DOHH2 (cell line): ENCODE measurements at regions not wholly inside any gene's neighbourhood (a gene's known extent, or its start where the extent isn't known, plus 50 kb on each side); places are given as distances from the start of the nearest gene placed in this dataset.

Source experiments
- H3F3A ChIP-seq: fragments of 200-600 bp; sonication (generic), shearing (Covaris generic); 2 replicates; pipeline ENCODE4 v1.6.0; 2016; ENCODE audit warnings: antibody characterized with exemption, mild to moderate bottlenecking; ENCODE audit not compliant: control insufficient read depth, insufficient read depth
- H3K27ac ChIP-seq: fragments of 200-600 bp; sonication (generic); 2 replicates; pipeline ENCODE4 v1.5.1; 2014; ENCODE audit warnings: low read depth, mild to moderate bottlenecking, low read length, moderate library complexity
- H3K27me3 ChIP-seq: fragments of 200-600 bp; sonication (generic); 2 replicates; pipeline ENCODE4 v1.6.1; 2014; ENCODE audit warnings: mild to moderate bottlenecking, low read length, mixed read lengths; ENCODE audit not compliant: control insufficient read depth
- H3K36me3 ChIP-seq: fragments of 200-600 bp; sonication (generic); 2 replicates; pipeline ENCODE4 v1.6.1; 2014; ENCODE audit warnings: mild to moderate bottlenecking, low read length, moderate library complexity, mixed read lengths; ENCODE audit not compliant: control insufficient read depth
- H3K4me1 ChIP-seq: fragments of 200-600 bp; sonication (generic); 2 replicates; pipeline ENCODE4 v1.6.1; 2014; ENCODE audit warnings: mild to moderate bottlenecking, low read length, mixed read lengths; ENCODE audit not compliant: control insufficient read depth
- H3K4me2 ChIP-seq: fragments of 200-600 bp; sonication (generic); 2 replicates; pipeline ENCODE4 v1.6.0; 2014; ENCODE audit warnings: mild to moderate bottlenecking, low read length, moderate library complexity
- H3K4me3 ChIP-seq: fragments of 200-600 bp; sonication (generic); 2 replicates; pipeline ENCODE4 v1.5.1; 2014; ENCODE audit warnings: mild to moderate bottlenecking, low read length, mixed read lengths
- H3K79me2 ChIP-seq: fragments of 200-600 bp; sonication (generic); 2 replicates; pipeline ENCODE4 v1.6.1; 2014; ENCODE audit warnings: mild to moderate bottlenecking, low read length, mixed read lengths; ENCODE audit not compliant: control insufficient read depth
- H3K9me2 ChIP-seq: fragments of 200-600 bp; sonication (generic); replicated peaks from 2 replicates; pipeline ENCODE4 v1.6.1; 2014; ENCODE audit warnings: mild to moderate bottlenecking, low read length, mixed read lengths; ENCODE audit not compliant: control insufficient read depth
- H3K9me3 ChIP-seq: fragments of 200-600 bp; sonication (generic); 2 replicates; pipeline ENCODE4 v1.6.1; 2014; ENCODE audit warnings: antibody characterized with exemption, low read length, mixed read lengths; ENCODE audit not compliant: control insufficient read depth, insufficient read depth
- H4K20me1 ChIP-seq: fragments of 200-600 bp; sonication (generic); 2 replicates; pipeline ENCODE4 v1.6.0; 2014; ENCODE audit warnings: low read depth, mild to moderate bottlenecking, antibody characterized with exemption, low read length, moderate library complexity; ENCODE audit not compliant: control insufficient read depth, insufficient read depth
- EZH2phosphoT487 ChIP-seq: fragments of 200-600 bp; sonication (generic); IDR thresholded peaks from 2 replicates; pipeline ENCODE4 v1.6.1; 2017; ENCODE audit warnings: borderline replicate concordance, mild to moderate bottlenecking, antibody characterized with exemption, low read length, moderate library complexity, mixed read lengths
- TF ChIP-seq, protein P1 (sequence below): fragments of 200-600 bp; sonication (generic); IDR thresholded peaks from one replicate; pipeline ENCODE4 v1.5.1; 2014; ENCODE audit warnings: antibody characterized with exemption, mild to moderate bottlenecking, low read depth, low read length; ENCODE audit not compliant: poor library complexity, severe bottlenecking

DNA sequence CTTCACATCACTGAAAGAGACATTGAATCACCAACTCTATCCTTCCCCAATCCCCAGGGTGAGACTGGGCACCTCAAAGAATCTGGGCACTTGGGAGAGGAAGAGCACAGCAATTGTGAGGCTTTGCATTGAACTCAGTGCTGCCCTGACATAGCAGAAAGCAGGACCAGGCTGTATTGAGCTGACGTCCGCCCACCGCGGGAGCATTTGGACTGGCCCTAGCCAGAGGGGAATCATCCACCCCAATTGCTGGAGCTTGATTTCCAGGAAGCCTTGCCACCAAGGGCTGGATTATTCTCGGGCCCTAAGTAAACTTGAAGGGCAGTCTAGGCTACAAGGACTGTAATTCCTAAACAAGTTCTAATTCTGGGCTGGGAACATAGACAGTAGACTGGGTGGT, 416.3 kb upstream of the PHF14 start:
- no peaks in the 10 kb centered on the region for H3K9me2 ChIP-seq

DNA sequence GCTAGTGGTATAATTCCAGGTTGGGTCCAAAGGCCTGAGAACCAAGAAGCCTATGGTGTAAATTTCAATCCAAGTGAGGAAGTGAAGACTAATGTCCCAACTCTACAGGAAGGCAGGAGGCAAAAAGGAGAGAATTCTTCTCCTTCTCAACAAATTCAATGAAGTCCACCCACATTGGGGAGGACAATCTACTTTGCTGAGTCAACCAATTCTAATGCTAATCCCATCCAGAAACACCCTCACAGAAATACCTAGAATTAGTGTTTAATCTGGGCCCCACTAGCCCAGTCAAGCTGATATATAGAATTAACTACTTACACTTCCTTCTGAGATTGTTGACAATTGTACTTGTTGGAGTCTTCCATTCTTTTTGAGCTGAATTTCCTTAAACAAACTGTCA, 413.2 kb upstream of the PHF14 start:
- Histone ChIP-seq H3K27me3 (no peaks in the 10 kb centered on the region), H3F3A (no peaks in the 10 kb centered on the region), H3K27ac (no peak overlapping the region)

More for the DNA sequence above, 416.3 kb upstream of the PHF14 start:
- Histone ChIP-seq H3K79me2 (no peaks in the 10 kb centered on the region), H3K27ac (no peak overlapping the region), H3K36me3 (no peaks in the 10 kb centered on the region), H4K20me1 (no peaks in the 10 kb centered on the region), H3K4me2 (no peak overlapping the region), H3K27me3 (no peaks in the 10 kb centered on the region), H3K4me3 (no peak overlapping the region), H3K9me3 (no peaks in the 10 kb centered on the region), H3F3A (no peaks in the 10 kb centered on the region), H3K4me1 (no peaks in the 10 kb centered on the region)
- TF ChIP-seq, protein P1, sequence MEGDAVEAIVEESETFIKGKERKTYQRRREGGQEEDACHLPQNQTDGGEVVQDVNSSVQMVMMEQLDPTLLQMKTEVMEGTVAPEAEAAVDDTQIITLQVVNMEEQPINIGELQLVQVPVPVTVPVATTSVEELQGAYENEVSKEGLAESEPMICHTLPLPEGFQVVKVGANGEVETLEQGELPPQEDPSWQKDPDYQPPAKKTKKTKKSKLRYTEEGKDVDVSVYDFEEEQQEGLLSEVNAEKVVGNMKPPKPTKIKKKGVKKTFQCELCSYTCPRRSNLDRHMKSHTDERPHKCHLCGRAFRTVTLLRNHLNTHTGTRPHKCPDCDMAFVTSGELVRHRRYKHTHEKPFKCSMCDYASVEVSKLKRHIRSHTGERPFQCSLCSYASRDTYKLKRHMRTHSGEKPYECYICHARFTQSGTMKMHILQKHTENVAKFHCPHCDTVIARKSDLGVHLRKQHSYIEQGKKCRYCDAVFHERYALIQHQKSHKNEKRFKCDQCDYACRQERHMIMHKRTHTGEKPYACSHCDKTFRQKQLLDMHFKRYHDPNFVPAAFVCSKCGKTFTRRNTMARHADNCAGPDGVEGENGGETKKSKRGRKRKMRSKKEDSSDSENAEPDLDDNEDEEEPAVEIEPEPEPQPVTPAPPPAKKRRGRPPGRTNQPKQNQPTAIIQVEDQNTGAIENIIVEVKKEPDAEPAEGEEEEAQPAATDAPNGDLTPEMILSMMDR: no peak
- no peak for TF ChIP-seq EZH2phosphoT487

DNA sequence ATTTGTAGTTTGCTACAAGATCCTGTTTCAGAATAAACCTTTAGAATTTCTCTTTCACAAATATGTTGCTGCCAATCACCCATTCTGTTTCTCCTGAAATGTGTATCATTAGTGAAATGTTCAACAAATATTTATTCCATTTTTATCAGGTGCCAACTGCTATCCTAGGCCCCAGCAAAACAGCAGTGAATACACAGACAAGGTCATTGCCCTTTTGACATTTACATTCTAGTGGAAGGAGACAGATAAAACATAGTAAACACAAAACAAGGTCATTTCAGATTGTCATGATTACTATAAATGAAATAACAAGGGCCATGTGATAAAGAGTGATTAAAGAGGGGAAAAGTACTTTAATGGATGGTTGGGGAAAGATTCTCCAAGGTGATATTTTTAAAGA, 404.8 kb upstream of the PHF14 start:
- H3K79me2 ChIP-seq: no peaks in the 10 kb centered on the region
- H3K9me2 ChIP-seq: no peaks in the 10 kb centered on the region
- peaks cover 7% of the 10 kb centered on the region for H3K4me1 ChIP-seq
- H3F3A ChIP-seq: no peaks in the 10 kb centered on the region
- no peak overlapping the region for H3K27ac ChIP-seq
- no peak overlapping the region for H3K4me2 ChIP-seq
- TF ChIP-seq, protein P1: no peak
- no peak for TF ChIP-seq EZH2phosphoT487
- H3K27me3 ChIP-seq: no peaks in the 10 kb centered on the region
- H3K9me3 ChIP-seq: no peaks in the 10 kb centered on the region
- H3K4me3 ChIP-seq: no peak overlapping the region
- H4K20me1 ChIP-seq: no peaks in the 10 kb centered on the region
- H3K36me3 ChIP-seq: no peaks in the 10 kb centered on the region

More for the DNA sequence above, 413.2 kb upstream of the PHF14 start:
- no peak for TF ChIP-seq EZH2phosphoT487
- TF ChIP-seq, protein P1: no peak
- H3K4me3 ChIP-seq: no peak overlapping the region
- no peak overlapping the region for H3K4me2 ChIP-seq
- H3K9me2 ChIP-seq: no peaks in the 10 kb centered on the region
- no peaks in the 10 kb centered on the region for H4K20me1 ChIP-seq
- H3K36me3 ChIP-seq: no peaks in the 10 kb centered on the region
- H3K4me1 ChIP-seq: no peaks in the 10 kb centered on the region
- no peaks in the 10 kb centered on the region for H3K9me3 ChIP-seq
- no peaks in the 10 kb centered on the region for H3K79me2 ChIP-seq
